ENCODE measurements at regions not wholly inside any gene's neighbourhood (a gene's known extent, or its start where the extent isn't known, plus 50 kb on each side); places are given as distances from the start of the nearest gene placed in this dataset.

DNA sequence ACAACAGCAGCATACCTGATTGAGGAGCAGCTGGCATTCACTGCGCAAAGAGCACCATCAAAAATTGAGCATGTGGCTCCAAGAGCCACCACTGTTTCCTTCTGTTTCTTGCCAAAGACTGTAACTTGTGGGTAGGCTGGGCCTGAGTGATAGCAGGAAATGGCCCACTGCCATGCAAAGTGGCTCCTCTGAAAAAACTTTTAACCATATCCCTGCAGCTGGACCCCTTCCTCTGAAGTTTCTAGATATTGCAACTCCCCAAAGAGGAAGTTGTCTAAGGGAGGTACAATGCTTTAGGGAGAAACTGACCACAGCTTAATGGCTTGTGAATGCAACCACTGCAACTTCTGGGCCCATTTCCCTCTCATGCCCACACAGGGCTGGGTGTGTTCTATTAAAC, 355.4 kb upstream of the PDE4D start:
- intact Hi-C loops (cut with DNase I): no loop called here
- DNase-seq: peak in 18 of 42 donors; percentile 3 to 42 (median 16)

- DNase-seq: no peak
- intact Hi-C loops (cut with DNase I): no loop called here
These were observed 350.2 kb upstream of the PDE4D start for GRCh38 chr5:60243713-60244112.

- intact Hi-C loops (cut with DNase I): no loop called here
These were observed 338.7 kb upstream of the PDE4D start for GRCh38 chr5:60232036-60232795.

GRCh38 chr5:60230456-60230855, 336.9 kb upstream of the PDE4D start:
- DNase-seq: no peak
- intact Hi-C loops (cut with DNase I): no loop called here

More at GRCh38 chr5:60232036-60232795, 338.7 kb upstream of the PDE4D start:
- DNase-seq: no peak

DNA sequence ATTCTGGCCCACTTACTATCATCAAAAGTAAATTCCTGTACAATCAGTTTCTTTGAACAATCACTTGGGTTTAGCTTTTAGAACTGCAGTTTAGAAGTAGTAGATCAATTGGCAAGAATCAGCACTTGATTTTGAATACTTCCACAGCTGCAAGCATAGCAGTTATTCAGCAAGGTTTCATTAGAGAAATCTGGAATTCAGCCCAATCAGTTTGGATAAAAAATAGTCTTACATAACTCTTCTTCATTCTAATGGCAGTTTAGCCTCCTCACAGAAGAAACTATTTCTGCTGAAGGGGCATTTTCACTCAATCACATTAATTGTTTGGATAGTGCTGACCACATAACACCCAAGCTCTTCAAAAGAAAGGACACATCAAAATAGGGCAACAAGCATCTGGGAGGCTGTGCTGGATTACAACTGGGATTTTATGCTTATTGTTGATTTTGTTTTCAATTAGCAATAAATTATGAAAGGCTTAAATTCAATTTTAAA, 336.2 kb upstream of the PDE4D start:
- intact Hi-C loops (cut with DNase I): no loop called here
- no peak for DNase-seq

DNA sequence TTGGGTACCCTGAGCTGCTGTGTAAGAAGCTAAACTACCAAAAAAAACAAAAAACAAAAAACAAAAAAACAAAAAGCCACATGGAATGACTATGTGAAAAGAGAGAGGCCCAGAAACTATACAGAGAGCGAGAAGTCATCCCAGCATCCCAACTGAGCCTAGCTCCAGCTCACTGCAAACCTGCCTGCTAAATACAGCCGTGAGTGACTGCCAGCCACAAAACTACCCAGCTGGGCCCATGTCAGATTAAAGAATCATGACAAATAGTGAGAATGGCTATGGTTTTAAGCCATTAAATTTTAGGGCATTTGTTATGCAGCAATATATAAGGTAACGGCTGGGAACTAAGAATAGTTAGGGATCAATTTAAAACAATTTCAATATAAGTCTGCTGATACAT, 335.1 kb upstream of the PDE4D start:
- intact Hi-C loops (cut with DNase I): no loop called here
- no peak for DNase-seq

GRCh38 chr5:60226128-60226527, 332.6 kb upstream of the PDE4D start:
- intact Hi-C loops (cut with DNase I): no loop called here

GRCh38 chr5:60223342-60223741, 329.8 kb upstream of the PDE4D start:
- no peak for DNase-seq
- intact Hi-C loops (cut with DNase I): no loop called here

More at GRCh38 chr5:60226128-60226527, 332.6 kb upstream of the PDE4D start:
- no peak for DNase-seq

DNA sequence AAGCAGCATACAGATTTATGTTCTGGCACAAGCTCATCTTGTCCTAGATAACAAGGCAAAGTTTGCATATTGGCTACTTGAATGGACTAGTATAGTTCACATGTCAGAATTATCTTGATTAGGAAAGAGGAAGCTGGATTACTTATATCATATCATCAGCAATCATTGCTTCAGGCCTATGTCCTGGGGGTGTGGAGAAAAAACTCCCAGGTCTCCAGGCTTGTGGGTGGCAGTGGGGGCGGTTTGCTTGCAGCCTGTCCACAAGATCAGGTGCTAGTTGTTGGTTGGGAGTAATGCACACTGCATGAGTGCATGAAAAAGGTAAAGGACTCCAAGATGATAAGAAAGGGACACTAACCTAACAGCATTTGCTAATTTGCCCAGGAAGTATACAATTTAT, 326.4 kb upstream of the PDE4D start:
- DNase-seq: no peak
- intact Hi-C loops (cut with DNase I): no loop called here

GRCh38 chr5:60210810-60211209, 317.3 kb upstream of the PDE4D start:
- intact Hi-C loops (cut with DNase I): no loop called here
- no peak for DNase-seq

GRCh38 chr5:60209146-60209840, 315.8 kb upstream of the PDE4D start:
- intact Hi-C loops (cut with DNase I): no loop called here

GRCh38 chr5:60208716-60209115, 315.2 kb upstream of the PDE4D start:
- intact Hi-C loops (cut with DNase I): no loop called here
- DNase-seq: no peak

More at GRCh38 chr5:60209146-60209840, 315.8 kb upstream of the PDE4D start:
- no peak for DNase-seq

DNA sequence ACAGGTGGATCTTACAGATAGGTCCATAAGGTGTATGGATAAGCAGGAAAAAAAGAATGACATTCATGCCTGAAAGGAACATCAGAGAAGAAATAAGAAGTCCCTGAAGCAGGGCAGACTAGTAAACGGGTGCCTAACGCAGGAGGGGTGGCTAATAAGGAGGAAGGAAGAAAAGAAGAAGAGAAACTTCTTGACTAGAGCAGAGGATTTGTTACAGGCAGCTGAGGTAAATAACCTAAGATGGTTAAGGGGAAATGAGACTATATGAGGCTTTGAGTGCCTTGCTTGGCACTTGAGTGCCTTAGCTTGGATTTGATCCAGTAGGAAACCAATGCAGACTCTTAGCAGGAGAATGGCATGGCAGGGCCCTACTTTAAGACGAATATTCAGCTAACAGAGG, 313.5 kb upstream of the PDE4D start:
- intact Hi-C loops (cut with DNase I): no loop called here

GRCh38 chr5:60206234-60206633, 312.7 kb upstream of the PDE4D start:
- intact Hi-C loops (cut with DNase I): no loop called here
- DNase-seq: no peak

More for the DNA sequence above, 313.5 kb upstream of the PDE4D start:
- DNase-seq: peak in 1 of 42 donors; percentile 7

DNA sequence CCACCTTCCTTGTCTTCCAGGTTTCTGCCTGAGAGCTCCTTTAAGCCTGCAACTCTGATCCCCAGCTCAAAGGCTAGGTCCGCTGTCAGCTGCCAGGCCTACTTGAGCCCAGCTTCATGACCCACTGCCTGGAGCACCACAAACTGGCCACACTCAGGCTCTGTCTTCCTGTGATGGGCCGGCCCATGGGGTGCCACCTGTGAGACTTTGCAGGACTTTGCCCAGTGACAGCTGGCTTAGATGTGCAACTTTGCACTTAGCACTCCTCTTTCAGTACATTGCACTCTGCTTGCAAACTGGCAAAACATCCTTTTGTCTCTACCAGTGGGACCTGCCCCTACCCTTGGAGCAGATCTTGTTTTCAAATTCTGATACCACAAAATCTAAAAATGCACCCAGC, 311.5 kb upstream of the PDE4D start:
- intact Hi-C loops (cut with DNase I): no loop called here
- DNase-seq: no peak

GRCh38 chr5:60196385-60197113, 303.0 kb upstream of the PDE4D start:
- DNase-seq: peak in 2 of 42 donors; percentile 16 to 25
- intact Hi-C loops (cut with DNase I): no loop called here

- DNase-seq: no peak
- intact Hi-C loops (cut with DNase I): no loop called here
These were observed 302.0 kb upstream of the PDE4D start for GRCh38 chr5:60195551-60195950.

GRCh38 chr5:60195083-60195482, 301.6 kb upstream of the PDE4D start:
- DNase-seq: no peak
- intact Hi-C loops (cut with DNase I): no loop called here

- DNase-seq: no peak
- intact Hi-C loops (cut with DNase I): no loop called here
These were observed 291.9 kb upstream of the PDE4D start for GRCh38 chr5:60185231-60186099.
